Ovary (tissue), 3 donors: ENCODE measurements at regions not wholly inside any gene's neighbourhood (a gene's known extent, or its start where the extent isn't known, plus 50 kb on each side); places are given as distances from the start of the nearest gene placed in this dataset.

Experiments
- CTCF ChIP-seq, 3 donors: fragments of 450-650 bp in 2 of 3; fragments of 200-600 bp in 1 of 3; IDR thresholded peaks; one replicate each; pipeline versions ENCODE4 v1.5.1 to v1.8.0; 2016 to 2022; ENCODE audit warnings: antibody characterized with exemption in 3 of 3, mild to moderate bottlenecking in 1 of 3
- EP300 ChIP-seq: sonication (generic); formaldehyde crosslinking; IDR thresholded peaks from one replicate; pipeline ENCODE4 v1.6.1; 2017; ENCODE audit warnings: antibody characterized with exemption
- donor health status: DM: no; HTN: no; CAD: no.

GRCh38 chr2:176479961-176480360 is 210.7 kb downstream of the MTX2 start:
- TF ChIP-seq EP300 (no peak), CTCF (IDR thresholded peaks at IDR 0.05) (no peak)
